ENCODE measurements at regions not wholly inside any gene's neighbourhood (a gene's known extent, or its start where the extent isn't known, plus 50 kb on each side); places are given as distances from the start of the nearest gene placed in this dataset.

DNA sequence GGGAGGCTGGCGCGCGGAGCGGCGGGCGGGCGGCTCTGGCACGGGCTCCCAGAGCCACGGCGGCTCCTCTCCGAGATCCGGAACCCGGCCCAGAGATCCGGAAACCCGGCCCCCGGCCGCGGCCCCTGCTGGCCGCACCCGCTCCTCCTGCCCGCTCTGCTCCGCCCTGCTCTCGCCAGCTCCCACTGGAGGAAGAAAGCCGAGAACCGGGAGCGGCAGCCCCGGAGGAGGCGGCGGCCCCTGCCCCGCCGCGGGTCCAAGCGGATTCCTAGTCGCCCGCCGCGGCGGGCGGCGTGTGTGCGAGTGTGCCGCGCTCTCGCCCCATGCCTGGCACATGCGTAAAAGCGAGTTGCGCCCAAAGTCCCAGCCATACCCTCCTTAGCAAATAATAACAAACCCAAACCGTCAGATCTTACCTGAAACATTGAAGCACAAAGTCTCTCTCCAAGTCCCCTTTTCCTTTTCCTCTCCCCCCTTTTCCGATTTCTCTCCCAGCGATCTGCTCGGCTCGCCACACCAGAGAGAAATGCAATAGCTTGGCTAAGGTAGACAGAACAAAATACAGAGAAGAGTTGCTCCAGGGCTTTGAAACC is 108.7 kb upstream of the KCTD1 start:
- TF ChIP-seq, protein P1, sequence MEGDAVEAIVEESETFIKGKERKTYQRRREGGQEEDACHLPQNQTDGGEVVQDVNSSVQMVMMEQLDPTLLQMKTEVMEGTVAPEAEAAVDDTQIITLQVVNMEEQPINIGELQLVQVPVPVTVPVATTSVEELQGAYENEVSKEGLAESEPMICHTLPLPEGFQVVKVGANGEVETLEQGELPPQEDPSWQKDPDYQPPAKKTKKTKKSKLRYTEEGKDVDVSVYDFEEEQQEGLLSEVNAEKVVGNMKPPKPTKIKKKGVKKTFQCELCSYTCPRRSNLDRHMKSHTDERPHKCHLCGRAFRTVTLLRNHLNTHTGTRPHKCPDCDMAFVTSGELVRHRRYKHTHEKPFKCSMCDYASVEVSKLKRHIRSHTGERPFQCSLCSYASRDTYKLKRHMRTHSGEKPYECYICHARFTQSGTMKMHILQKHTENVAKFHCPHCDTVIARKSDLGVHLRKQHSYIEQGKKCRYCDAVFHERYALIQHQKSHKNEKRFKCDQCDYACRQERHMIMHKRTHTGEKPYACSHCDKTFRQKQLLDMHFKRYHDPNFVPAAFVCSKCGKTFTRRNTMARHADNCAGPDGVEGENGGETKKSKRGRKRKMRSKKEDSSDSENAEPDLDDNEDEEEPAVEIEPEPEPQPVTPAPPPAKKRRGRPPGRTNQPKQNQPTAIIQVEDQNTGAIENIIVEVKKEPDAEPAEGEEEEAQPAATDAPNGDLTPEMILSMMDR (IDR thresholded peaks at IDR 0.05) = peak in 3 of 4 experiments; percentile 14 to 60 (median 41)
- peak; percentile 22 to 30 for TF ChIP-seq POLR2A (IDR thresholded peaks at IDR 0.05)
